ENCODE measurements at regions not wholly inside any gene's neighbourhood (a gene's known extent, or its start where the extent isn't known, plus 50 kb on each side); places are given as distances from the start of the nearest gene placed in this dataset.

DNA sequence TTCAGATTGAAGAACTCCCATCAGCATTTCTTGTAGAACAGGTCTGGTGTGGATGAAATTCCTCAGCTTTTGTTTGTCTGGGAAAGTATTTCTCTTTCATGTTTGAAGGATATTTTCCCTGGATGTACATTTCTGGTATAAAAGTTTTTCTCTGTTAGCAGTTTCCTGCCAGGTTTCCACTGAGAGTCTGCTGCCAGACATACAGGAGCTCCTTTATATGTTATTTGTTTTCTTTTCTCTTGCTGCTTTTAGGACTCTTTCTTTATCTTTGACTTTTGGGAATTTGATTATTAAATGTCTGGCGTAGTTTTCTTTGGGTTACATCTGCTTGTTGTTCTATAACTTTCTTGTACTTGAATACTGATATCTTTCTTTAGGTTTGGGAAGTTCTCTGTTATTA is 486.5 kb downstream of the ARAP2 start:
- H3K4me3 ChIP-seq (ENCODE audit: low read length) = no peak overlapping the region
- TF ChIP-seq CTCF (conservative IDR thresholded peaks at IDR 0.05; ENCODE audit: low read depth, low read length) = no peak
- no peak for DNase-seq (ENCODE audit: low read depth)

GRCh38 chr4:35760807-35761206 is 483.5 kb downstream of the ARAP2 start:
- TF ChIP-seq CTCF (conservative IDR thresholded peaks at IDR 0.05; ENCODE audit: low read depth, low read length) = no peak
- H3K4me3 ChIP-seq (ENCODE audit: low read length) = no peak overlapping the region
- DNase-seq (ENCODE audit: low read depth) = no peak

GRCh38 chr4:35771571-35771970 is 472.7 kb downstream of the ARAP2 start:
- no peak overlapping the region for H3K4me3 ChIP-seq (ENCODE audit: low read length)
- no peak for TF ChIP-seq CTCF (conservative IDR thresholded peaks at IDR 0.05; ENCODE audit: low read depth, low read length)
- peak; percentile 82 for DNase-seq (ENCODE audit: low read depth)

- TF ChIP-seq CTCF (conservative IDR thresholded peaks at IDR 0.05; ENCODE audit: low read depth, low read length) = no peak
- DNase-seq (ENCODE audit: low read depth) = no peak
- H3K4me3 ChIP-seq (ENCODE audit: low read length) = no peak overlapping the region
Observed at GRCh38 chr4:35772291-35772690, 472.0 kb downstream of the ARAP2 start.

GRCh38 chr4:35789899-35790574 is 454.3 kb downstream of the ARAP2 start:
- no peak overlapping the region for H3K4me3 ChIP-seq (ENCODE audit: low read length)
- TF ChIP-seq CTCF (conservative IDR thresholded peaks at IDR 0.05; ENCODE audit: low read depth, low read length) = no peak
- no peak for DNase-seq (ENCODE audit: low read depth)

DNA sequence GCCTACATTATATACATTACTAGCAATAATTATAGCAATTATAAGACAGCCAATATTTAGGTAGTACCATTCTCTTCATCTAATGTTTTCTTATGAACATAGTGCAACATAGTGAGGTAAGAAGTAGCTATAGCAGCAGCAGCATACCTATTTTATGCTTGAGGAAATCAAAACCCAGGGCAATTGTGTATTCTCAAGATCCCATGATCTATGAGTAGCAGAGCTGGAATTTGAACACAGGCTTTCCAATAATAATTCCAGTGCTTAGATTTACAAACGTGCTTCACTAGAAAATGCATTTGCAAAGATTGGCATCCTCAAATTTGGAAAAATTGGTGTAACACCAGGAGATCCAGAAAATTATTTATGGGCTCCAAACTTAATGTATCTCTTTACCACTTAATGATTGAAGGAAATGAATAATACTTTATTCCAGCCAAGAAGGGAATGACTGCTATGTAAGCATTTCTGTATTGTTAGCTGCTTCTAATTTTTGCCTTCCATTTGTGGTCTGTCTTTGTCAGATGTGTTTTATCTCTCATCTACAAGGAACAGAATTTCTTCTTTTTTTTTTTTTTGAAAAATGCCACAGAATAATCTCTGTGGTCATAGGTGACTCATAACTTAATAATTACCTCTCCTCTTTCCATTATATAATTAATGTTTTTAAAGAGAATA is 451.1 kb downstream of the ARAP2 start:
- TF ChIP-seq CTCF (conservative IDR thresholded peaks at IDR 0.05; ENCODE audit: low read depth, low read length) = no peak
- no peak overlapping the region for H3K4me3 ChIP-seq (ENCODE audit: low read length)
- DNase-seq (ENCODE audit: low read depth) = peak; percentile 68

- no peak for DNase-seq (ENCODE audit: low read depth)
- TF ChIP-seq CTCF (conservative IDR thresholded peaks at IDR 0.05; ENCODE audit: low read depth, low read length) = no peak
- no peak overlapping the region for H3K4me3 ChIP-seq (ENCODE audit: low read length)
Observed at GRCh38 chr4:35793766-35794165, 450.5 kb downstream of the ARAP2 start.

All from retinal pigment epithelial cell (primary cell).